ENCODE measurements at regions not wholly inside any gene's neighbourhood (a gene's known extent, or its start where the extent isn't known, plus 50 kb on each side); places are given as distances from the start of the nearest gene placed in this dataset.
"Not testable (repeated sequence)": the region's sequence is repeated elsewhere in the genome, so short reads cannot be mapped to it uniquely, and the experiment has no call there.

DNA sequence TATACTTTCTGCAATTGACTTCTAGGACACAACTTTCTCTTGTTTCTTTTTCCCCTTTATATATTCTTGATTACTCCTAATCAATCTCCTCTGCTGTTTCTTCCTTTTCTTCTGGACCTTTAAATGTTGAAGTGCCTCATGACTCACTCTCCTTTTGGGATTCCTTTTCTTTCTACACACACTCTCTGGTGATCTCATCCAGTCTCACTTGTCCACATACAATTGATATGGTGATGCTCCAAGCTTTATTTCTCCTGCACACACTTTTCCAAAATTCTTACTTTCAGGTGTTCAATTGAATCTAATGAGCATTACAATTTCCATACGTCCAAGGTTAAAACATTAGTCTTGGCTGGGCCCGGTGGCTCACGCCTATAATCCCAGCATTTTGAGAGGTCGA, 794.8 kb upstream of the EPHA5 start:
- H3K4me3 ChIP-seq (ENCODE audit: low read depth, low read length), result no peak overlapping the region
- TF ChIP-seq, protein P1, sequence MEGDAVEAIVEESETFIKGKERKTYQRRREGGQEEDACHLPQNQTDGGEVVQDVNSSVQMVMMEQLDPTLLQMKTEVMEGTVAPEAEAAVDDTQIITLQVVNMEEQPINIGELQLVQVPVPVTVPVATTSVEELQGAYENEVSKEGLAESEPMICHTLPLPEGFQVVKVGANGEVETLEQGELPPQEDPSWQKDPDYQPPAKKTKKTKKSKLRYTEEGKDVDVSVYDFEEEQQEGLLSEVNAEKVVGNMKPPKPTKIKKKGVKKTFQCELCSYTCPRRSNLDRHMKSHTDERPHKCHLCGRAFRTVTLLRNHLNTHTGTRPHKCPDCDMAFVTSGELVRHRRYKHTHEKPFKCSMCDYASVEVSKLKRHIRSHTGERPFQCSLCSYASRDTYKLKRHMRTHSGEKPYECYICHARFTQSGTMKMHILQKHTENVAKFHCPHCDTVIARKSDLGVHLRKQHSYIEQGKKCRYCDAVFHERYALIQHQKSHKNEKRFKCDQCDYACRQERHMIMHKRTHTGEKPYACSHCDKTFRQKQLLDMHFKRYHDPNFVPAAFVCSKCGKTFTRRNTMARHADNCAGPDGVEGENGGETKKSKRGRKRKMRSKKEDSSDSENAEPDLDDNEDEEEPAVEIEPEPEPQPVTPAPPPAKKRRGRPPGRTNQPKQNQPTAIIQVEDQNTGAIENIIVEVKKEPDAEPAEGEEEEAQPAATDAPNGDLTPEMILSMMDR (conservative IDR thresholded peaks at IDR 0.05; ENCODE audit: low read depth, low read length), result no peak

DNA sequence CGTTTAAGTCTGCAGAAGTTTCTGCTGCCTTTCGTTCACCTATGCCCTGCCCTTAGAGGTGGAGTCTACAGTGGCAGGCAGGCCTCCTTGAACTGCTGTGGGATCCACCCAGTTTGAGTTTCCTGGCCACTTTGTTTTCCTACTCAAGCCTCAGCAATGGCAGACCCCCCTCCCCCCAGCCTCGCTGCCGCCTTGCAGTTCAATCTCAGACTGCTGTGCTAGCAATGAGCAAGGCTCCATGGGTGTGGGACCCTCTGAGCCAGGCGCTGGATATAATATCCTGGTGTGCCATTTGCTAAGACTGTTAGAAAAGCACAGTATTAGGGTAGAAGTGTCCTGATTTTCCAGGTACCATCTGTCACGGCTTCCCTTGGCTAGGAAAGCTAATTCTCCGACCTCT, 792.6 kb upstream of the EPHA5 start:
- not testable (repeated sequence) for H3K4me3 ChIP-seq (ENCODE audit: low read depth, low read length); DNase-seq (ENCODE audit: low read depth)

More for the DNA sequence above, 794.8 kb upstream of the EPHA5 start:
- DNase-seq (ENCODE audit: low read depth), result peak; percentile 10

DNA sequence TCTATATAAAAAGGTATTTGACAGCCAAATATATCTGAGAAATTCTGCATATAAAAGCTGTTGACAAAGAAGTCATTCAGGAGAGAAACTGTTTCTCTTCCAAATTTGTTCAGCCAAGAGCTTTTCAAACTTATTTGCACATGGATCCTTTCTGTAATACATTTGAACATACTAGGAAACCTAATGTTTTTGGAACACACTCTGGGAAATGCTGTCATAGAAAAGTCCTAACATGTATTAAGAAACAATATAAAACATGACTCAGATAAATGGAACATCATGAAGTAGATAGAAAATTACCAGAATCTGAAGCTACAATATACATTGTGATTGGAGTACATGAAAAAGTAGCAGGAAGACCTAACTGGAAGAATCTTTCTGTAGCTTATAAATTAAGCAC, 781.5 kb upstream of the EPHA5 start:
- TF ChIP-seq, protein P1 (conservative IDR thresholded peaks at IDR 0.05; ENCODE audit: low read depth, low read length), result no peak
- DNase-seq (ENCODE audit: low read depth), result no peak
- H3K4me3 ChIP-seq (ENCODE audit: low read depth, low read length), result no peak overlapping the region

DNA sequence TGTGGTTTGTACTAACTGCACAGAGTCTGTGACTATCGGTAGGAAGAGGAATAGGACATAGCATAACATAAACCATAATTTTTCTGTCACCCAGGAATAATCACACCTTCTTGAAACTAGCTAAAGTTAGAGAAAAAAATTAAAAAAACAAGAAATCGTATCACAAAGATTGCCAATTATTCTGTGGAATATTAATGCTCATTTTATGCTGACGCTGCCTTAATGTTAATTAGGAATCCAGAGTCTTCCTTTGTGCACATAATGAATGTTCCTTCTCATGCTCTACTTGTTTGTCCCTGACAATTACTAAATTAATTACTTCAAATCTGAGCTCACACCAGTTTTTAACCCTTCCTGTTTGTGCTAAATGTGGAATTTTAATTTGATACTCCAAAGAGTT, 772.7 kb upstream of the EPHA5 start:
- H3K4me3 ChIP-seq (ENCODE audit: low read depth, low read length), result no peak overlapping the region
- TF ChIP-seq, protein P1 (conservative IDR thresholded peaks at IDR 0.05; ENCODE audit: low read depth, low read length), result no peak
- no peak for DNase-seq (ENCODE audit: low read depth)

DNA sequence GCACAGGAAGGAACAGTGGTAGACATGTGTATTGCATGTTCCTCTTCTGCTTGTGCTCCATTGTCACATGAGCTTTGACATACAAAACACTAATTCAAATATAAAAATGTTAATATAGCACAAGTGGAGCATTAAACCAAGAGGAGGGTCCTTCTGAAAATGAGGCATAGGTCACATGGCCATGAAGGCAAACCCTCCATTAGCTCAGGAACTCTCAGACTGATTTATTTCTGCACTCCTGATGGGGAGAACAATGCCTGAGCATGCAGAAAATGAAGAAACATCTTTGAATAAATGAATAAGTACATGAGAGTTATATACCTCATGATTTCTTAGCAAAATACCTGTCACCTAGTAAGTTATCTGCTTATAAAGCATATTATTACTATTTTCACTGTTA, 769.2 kb upstream of the EPHA5 start:
- TF ChIP-seq, protein P1 (conservative IDR thresholded peaks at IDR 0.05; ENCODE audit: low read depth, low read length), result no peak
- H3K4me3 ChIP-seq (ENCODE audit: low read depth, low read length), result no peak overlapping the region
- no peak for DNase-seq (ENCODE audit: low read depth)

DNA sequence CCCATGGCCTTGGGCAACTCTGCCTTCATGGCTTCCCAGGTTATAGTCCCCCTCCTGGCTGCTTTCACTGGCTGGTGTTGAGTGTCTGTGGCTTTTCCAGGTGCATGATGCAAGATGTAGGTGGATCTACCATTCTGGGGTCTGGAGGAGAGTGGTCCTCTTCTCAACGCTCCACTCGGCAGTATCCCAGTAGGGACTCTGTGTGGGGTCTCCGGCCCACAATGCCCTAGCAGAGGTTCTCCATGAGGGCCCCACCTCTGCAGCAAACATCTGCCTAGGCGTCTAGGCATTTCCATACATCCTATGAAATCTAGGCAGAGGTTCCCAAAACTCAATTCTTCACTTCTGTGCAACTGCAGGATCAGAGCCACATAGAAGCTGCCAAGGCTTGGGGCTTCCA, 763.4 kb upstream of the EPHA5 start:
- DNase-seq (ENCODE audit: low read depth), result no peak
- no peak overlapping the region for H3K4me3 ChIP-seq (ENCODE audit: low read depth, low read length)
- TF ChIP-seq, protein P1 (conservative IDR thresholded peaks at IDR 0.05; ENCODE audit: low read depth, low read length), result no peak

DNA sequence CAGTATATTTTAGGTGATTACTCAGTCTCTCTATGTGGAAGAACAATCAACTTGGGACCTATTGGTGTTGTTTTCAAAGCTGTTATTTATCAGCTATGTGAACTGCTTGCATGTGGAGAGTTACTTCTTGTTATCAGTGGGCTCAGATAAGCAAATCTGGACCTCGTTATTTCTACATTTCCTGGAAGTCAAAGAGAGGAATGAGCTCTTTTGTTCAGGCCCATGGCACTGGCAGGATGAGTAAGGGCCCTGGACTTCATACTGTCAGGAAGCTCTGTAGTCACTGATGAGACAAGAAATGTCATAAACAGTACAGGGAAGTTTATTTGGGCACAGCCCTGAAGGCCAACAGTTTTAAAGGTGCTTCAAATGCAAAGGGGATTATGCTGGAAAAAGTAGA, 760.6 kb upstream of the EPHA5 start:
- TF ChIP-seq, protein P1 (conservative IDR thresholded peaks at IDR 0.05; ENCODE audit: low read depth, low read length), result no peak
- H3K4me3 ChIP-seq (ENCODE audit: low read depth, low read length), result no peak overlapping the region
- peak; percentile 29 for DNase-seq (ENCODE audit: low read depth)

DNA sequence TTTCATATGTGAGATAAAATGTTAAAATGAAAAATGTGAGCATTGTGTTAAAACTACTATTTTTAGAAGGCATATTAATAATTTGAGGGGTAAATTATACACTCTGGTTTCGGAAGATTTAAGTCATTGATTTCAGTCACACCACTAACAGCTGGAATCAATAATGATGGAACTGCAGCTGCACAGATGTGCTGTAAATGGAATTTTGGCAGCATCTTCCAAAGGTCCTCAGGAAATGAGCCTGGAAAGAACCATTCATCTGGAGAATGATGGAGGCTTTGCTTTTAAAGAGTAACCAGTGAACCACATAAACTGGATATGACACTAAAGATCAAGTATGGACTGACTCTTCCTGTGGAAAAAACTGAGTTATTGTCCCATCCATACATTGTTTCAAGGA, 759.0 kb upstream of the EPHA5 start:
- TF ChIP-seq, protein P1 (conservative IDR thresholded peaks at IDR 0.05; ENCODE audit: low read depth, low read length), result no peak
- no peak for DNase-seq (ENCODE audit: low read depth)
- H3K4me3 ChIP-seq (ENCODE audit: low read depth, low read length), result no peak overlapping the region

All from choroid plexus epithelial cell (primary cell).